ENCODE measurements at regions not wholly inside any gene's neighbourhood (a gene's known extent, or its start where the extent isn't known, plus 50 kb on each side); places are given as distances from the start of the nearest gene placed in this dataset.
A peak's percentile ranks its signal among the peaks of the same experiment; 100 is the strongest.

DNA sequence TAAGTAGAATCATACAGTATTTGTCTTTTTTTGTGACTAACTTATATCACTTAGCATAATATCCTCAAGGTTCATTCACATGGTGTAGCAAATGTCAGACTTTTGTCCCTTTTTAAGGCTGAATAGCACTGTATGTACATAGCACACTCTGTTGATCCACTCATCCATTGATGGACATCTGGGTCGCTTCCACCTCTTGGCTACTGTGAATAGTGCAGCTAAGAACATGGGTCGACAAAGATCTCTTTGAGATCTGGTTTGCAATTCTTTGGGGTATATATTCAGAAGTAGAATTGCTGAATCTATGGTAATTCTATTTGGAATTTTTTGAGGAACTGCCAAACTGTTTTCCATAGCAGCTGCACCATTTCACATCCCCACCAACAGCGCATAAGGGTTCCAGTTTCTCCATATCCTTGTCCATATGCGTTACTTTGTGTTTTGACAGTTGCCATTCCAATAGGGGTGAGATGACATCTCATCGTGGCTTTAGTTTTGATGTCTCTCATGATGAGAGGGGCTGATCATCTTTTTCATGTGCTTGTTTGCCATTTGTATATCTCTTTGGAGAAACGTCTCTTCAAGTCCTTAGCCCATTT, 73.9 kb downstream of the GLRX5 start:
- no peak overlapping the region for H3K4me3 ChIP-seq (ENCODE audit: insufficient read depth in 1 of 2, low read depth in 1 of 2, low read length in 2 of 2)
- DNase-seq = no peak
- H2BK120ac ChIP-seq (ENCODE audit: low read depth, low read length) = no peak overlapping the region
- H3K27ac ChIP-seq (ENCODE audit: low read length, poor library complexity, severe bottlenecking) = no peak overlapping the region
- no peaks in the 10 kb centered on the region for H3K79me1 ChIP-seq (replicated peaks; ENCODE audit: low read length, poor library complexity, severe bottlenecking)
- no peaks in the 10 kb centered on the region for H3K36me3 ChIP-seq (ENCODE audit: control insufficient read depth in 1 of 2, insufficient read depth in 2 of 2, low read depth in 1 of 2, low read length in 2 of 2)
- H3K9me3 ChIP-seq (ENCODE audit: control insufficient read depth, low read length) = peaks cover 7% of the 10 kb centered on the region
- no peak overlapping the region for H3K18ac ChIP-seq (ENCODE audit: low read depth in 1 of 2, low read length in 2 of 2)
- H3K4me1 ChIP-seq (ENCODE audit: control insufficient read depth, insufficient read depth, low read depth, low read length) = no peaks in the 10 kb centered on the region
- no peak overlapping the region for H4K91ac ChIP-seq (ENCODE audit: low read length)
- H2BK5ac ChIP-seq (ENCODE audit: low read depth, low read length, poor library complexity, severe bottlenecking) = no peak overlapping the region
- H3K14ac ChIP-seq (ENCODE audit: low read length in 2 of 2) = no peak overlapping the region
- no peak overlapping the region for H4K8ac ChIP-seq (ENCODE audit: low read length)
- no peak overlapping the region for H3K23ac ChIP-seq (ENCODE audit: low read length in 2 of 2)
- H2BK12ac ChIP-seq (ENCODE audit: low read length in 2 of 2) = no peak overlapping the region
- H2AFZ ChIP-seq (ENCODE audit: low read depth, low read length) = no peak overlapping the region
- peaks cover 57 to 72% of the 10 kb centered on the region in 2 experiments for H3K27me3 ChIP-seq (ENCODE audit: control insufficient read depth in 1 of 2, insufficient read depth in 1 of 2, low read length in 2 of 2)
- no peak overlapping the region for H3K4me2 ChIP-seq (ENCODE audit: low read length, poor library complexity, severe bottlenecking)
- no peak overlapping the region for H3K9ac ChIP-seq (ENCODE audit: low read length)
- WGBS = 76% methylated on average over 6 of the region's 6 CpGs
- H2AK5ac ChIP-seq (ENCODE audit: low read length, severe bottlenecking) = no peak overlapping the region
- H3K4ac ChIP-seq (ENCODE audit: low read depth in 1 of 2, low read length in 2 of 2) = no peak overlapping the region
- no peak overlapping the region for H2BK15ac ChIP-seq (ENCODE audit: low read depth, poor library complexity, severe bottlenecking)

DNA sequence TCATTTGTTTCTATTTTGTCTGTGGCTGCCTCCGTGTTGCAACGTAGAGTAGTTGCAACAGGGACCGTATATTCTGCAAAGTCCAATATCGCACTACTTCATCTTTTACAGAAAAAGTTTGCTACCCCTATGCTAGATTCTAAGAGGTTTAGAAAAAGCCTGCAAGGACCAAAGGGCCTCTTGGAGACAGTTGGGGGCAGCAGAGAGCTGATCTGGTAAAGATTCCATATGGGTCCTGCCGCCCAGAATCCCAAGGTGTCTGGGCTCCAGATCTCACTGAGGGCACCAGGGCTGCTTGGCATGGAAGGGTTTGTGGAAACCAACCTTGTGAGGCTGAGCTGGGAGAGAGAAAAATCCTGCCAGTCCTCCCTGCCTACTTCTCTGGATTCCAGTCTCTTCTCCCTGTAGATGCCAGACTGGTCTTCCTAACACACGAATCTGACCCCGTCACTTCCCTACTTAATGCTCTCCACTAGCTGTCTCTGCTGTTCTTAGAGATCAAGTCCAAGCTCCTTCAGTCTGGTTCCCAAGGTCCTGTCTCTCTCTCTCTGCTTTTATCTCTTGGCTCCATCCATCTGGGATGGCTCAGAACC, 74.6 kb downstream of the GLRX5 start:
- Histone ChIP-seq H3K9me3 (ENCODE audit: control insufficient read depth, low read length) (no peaks in the 10 kb centered on the region), H3K36me3 (ENCODE audit: control insufficient read depth in 1 of 2, insufficient read depth in 2 of 2, low read depth in 1 of 2, low read length in 2 of 2) (no peaks in the 10 kb centered on the region), H2BK12ac (ENCODE audit: low read length in 2 of 2) (no peak overlapping the region), H3K27ac (ENCODE audit: low read length, poor library complexity, severe bottlenecking) (no peak overlapping the region), H2BK120ac (ENCODE audit: low read depth, low read length) (no peak overlapping the region), H3K4me1 (ENCODE audit: control insufficient read depth, insufficient read depth, low read depth, low read length) (no peaks in the 10 kb centered on the region), H3K79me1 (replicated peaks; ENCODE audit: low read length, poor library complexity, severe bottlenecking) (no peaks in the 10 kb centered on the region), H2BK15ac (ENCODE audit: low read depth, poor library complexity, severe bottlenecking) (no peak overlapping the region), H3K9ac (ENCODE audit: low read length) (no peak overlapping the region), H3K14ac (ENCODE audit: low read length in 2 of 2) (no peak overlapping the region), H3K23ac (ENCODE audit: low read length in 2 of 2) (no peak overlapping the region), H2AK5ac (ENCODE audit: low read length, severe bottlenecking) (no peak overlapping the region), H3K4ac (ENCODE audit: low read depth in 1 of 2, low read length in 2 of 2) (no peak overlapping the region), H3K18ac (ENCODE audit: low read depth in 1 of 2, low read length in 2 of 2) (no peak overlapping the region), H3K27me3 (ENCODE audit: control insufficient read depth in 1 of 2, insufficient read depth in 1 of 2, low read length in 2 of 2) (peaks cover 53 to 68% of the 10 kb centered on the region in 2 experiments), H3K4me2 (ENCODE audit: low read length, poor library complexity, severe bottlenecking) (no peak overlapping the region), H2AFZ (ENCODE audit: low read depth, low read length) (no peak overlapping the region), H2BK5ac (ENCODE audit: low read depth, low read length, poor library complexity, severe bottlenecking) (no peak overlapping the region), H4K91ac (ENCODE audit: low read length) (no peak overlapping the region), H3K4me3 (ENCODE audit: insufficient read depth in 1 of 2, low read depth in 1 of 2, low read length in 2 of 2) (no peak overlapping the region), H4K8ac (ENCODE audit: low read length) (no peak overlapping the region)
- WGBS = 36% methylated on average over 5 of the region's 7 CpGs
- peak; percentile 1 for DNase-seq

DNA sequence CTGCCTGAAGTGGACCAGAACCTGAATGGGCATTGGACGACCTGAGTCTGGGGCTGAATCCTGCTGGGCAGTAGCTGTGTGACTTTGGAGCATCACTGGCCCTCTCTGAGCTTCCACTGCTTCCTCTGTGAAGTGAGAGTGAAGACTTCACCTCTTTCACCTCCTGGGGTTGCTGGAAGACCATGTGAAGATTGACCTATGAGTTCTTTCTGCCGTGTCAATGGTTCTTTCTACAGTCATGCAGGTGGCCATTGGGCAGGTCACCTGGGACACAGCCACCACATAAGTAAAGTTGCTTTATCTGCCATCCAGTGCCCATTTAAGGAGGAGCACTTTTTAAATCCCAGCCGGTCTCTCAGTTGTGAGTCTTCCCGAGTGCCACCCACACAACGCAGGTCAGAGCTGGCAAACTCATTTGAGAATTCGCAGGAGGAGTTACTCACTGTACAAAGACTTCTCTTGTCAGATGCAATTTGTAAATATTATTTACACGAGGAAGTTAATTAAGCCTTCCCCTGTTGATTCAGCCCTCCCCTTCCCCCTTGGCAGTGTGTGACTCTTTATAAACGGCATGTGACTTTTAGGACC, 74.8 kb upstream of the TCL1B start:
- H3K4me1 ChIP-seq (ENCODE audit: control insufficient read depth, insufficient read depth, low read depth, low read length) = no peaks in the 10 kb centered on the region
- 64% methylated on average over 7 of the region's 8 CpGs for WGBS
- no peak for DNase-seq
- no peak overlapping the region for H3K9ac ChIP-seq (ENCODE audit: low read length)
- H3K4me2 ChIP-seq (ENCODE audit: low read length, poor library complexity, severe bottlenecking) = no peak overlapping the region
- H2BK15ac ChIP-seq (ENCODE audit: low read depth, poor library complexity, severe bottlenecking) = no peak overlapping the region
- peaks cover 45 to 70% of the 10 kb centered on the region in 2 experiments for H3K27me3 ChIP-seq (ENCODE audit: control insufficient read depth in 1 of 2, insufficient read depth in 1 of 2, low read length in 2 of 2)
- H2BK12ac ChIP-seq (ENCODE audit: low read length in 2 of 2) = no peak overlapping the region
- H3K18ac ChIP-seq (ENCODE audit: low read depth in 1 of 2, low read length in 2 of 2) = no peak overlapping the region
- H3K14ac ChIP-seq (ENCODE audit: low read length in 2 of 2) = no peak overlapping the region
- H4K91ac ChIP-seq (ENCODE audit: low read length) = no peak overlapping the region
- no peak overlapping the region for H2AK5ac ChIP-seq (ENCODE audit: low read length, severe bottlenecking)
- H3K9me3 ChIP-seq (ENCODE audit: control insufficient read depth, low read length) = no peaks in the 10 kb centered on the region
- no peak overlapping the region for H3K23ac ChIP-seq (ENCODE audit: low read length in 2 of 2)
- H2AFZ ChIP-seq (ENCODE audit: low read depth, low read length) = no peak overlapping the region
- H2BK120ac ChIP-seq (ENCODE audit: low read depth, low read length) = no peak overlapping the region
- no peaks in the 10 kb centered on the region for H3K79me1 ChIP-seq (replicated peaks; ENCODE audit: low read length, poor library complexity, severe bottlenecking)
- no peak overlapping the region for H4K8ac ChIP-seq (ENCODE audit: low read length)
- H3K4ac ChIP-seq (ENCODE audit: low read depth in 1 of 2, low read length in 2 of 2) = no peak overlapping the region
- H3K36me3 ChIP-seq (ENCODE audit: control insufficient read depth in 1 of 2, insufficient read depth in 2 of 2, low read depth in 1 of 2, low read length in 2 of 2) = no peaks in the 10 kb centered on the region
- no peak overlapping the region for H3K4me3 ChIP-seq (ENCODE audit: insufficient read depth in 1 of 2, low read depth in 1 of 2, low read length in 2 of 2)
- no peak overlapping the region for H2BK5ac ChIP-seq (ENCODE audit: low read depth, low read length, poor library complexity, severe bottlenecking)
- no peak overlapping the region for H3K27ac ChIP-seq (ENCODE audit: low read length, poor library complexity, severe bottlenecking)

DNA sequence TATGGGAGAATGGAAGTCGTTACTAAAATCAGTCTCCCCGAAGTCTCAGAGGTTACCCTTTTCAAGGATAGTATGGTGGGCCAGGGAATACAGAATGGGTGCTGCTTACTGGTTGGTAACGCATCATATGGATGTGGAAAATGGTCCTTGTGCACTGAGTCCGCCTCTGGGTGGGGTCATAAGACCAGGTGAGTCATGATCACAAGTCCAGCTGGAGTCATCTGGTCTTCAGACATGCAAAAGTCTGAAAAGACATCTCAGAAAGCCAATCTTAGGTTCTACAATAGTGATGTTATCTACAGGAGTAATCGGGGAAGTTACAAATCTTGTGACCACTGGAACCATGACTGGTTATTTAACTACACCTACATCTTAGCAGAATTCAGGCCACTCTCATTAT, 71.9 kb upstream of the TCL1B start:
- Histone ChIP-seq H2BK15ac (ENCODE audit: low read depth, poor library complexity, severe bottlenecking) (no peak overlapping the region), H2BK12ac (ENCODE audit: low read length in 2 of 2) (no peak overlapping the region), H3K4me1 (ENCODE audit: control insufficient read depth, insufficient read depth, low read depth, low read length) (no peaks in the 10 kb centered on the region), H4K91ac (ENCODE audit: low read length) (no peak overlapping the region), H3K18ac (ENCODE audit: low read depth in 1 of 2, low read length in 2 of 2) (no peak overlapping the region), H2BK5ac (ENCODE audit: low read depth, low read length, poor library complexity, severe bottlenecking) (no peak overlapping the region), H3K36me3 (ENCODE audit: control insufficient read depth in 1 of 2, insufficient read depth in 2 of 2, low read depth in 1 of 2, low read length in 2 of 2) (no peaks in the 10 kb centered on the region), H3K79me1 (replicated peaks; ENCODE audit: low read length, poor library complexity, severe bottlenecking) (no peaks in the 10 kb centered on the region), H3K27me3 (ENCODE audit: control insufficient read depth in 1 of 2, insufficient read depth in 1 of 2, low read length in 2 of 2) (peaks cover 34 to 51% of the 10 kb centered on the region in 2 experiments), H3K27ac (ENCODE audit: low read length, poor library complexity, severe bottlenecking) (no peak overlapping the region), H2AK5ac (ENCODE audit: low read length, severe bottlenecking) (no peak overlapping the region), H2BK120ac (ENCODE audit: low read depth, low read length) (no peak overlapping the region), H3K4me2 (ENCODE audit: low read length, poor library complexity, severe bottlenecking) (no peak overlapping the region), H2AFZ (ENCODE audit: low read depth, low read length) (no peak overlapping the region), H4K8ac (ENCODE audit: low read length) (no peak overlapping the region), H3K4ac (ENCODE audit: low read depth in 1 of 2, low read length in 2 of 2) (no peak overlapping the region), H3K4me3 (ENCODE audit: insufficient read depth in 1 of 2, low read depth in 1 of 2, low read length in 2 of 2) (no peak overlapping the region), H3K9ac (ENCODE audit: low read length) (no peak overlapping the region), H3K14ac (ENCODE audit: low read length in 2 of 2) (no peak overlapping the region), H3K23ac (ENCODE audit: low read length in 2 of 2) (no peak overlapping the region), H3K9me3 (ENCODE audit: control insufficient read depth, low read length) (no peaks in the 10 kb centered on the region)
- no peak for DNase-seq
- 76% methylated on average over 5 of the region's 5 CpGs for WGBS
